GM13976 (cell line): ENCODE measurements at regions not wholly inside any gene's neighbourhood (a gene's known extent, or its start where the extent isn't known, plus 50 kb on each side); places are given as distances from the start of the nearest gene placed in this dataset.

ENCODE experiments used
- DNase-seq: peaks from one replicate; pipeline ENCODE4 v3.0.0; 2012; ENCODE audit warnings: low spot score
- in situ Hi-C: fragments of 300-500 bp; cut with MboI; formaldehyde crosslinking; loops from one replicate; pipeline ENCODE4 v1.12.0; 2022; ENCODE audit warnings: low sequenced_read_pairs, mixed read lengths, inconsistent platforms; ENCODE audit not compliant: unreplicated experiment
- TF ChIP-seq, protein P1 (sequence below): IDR thresholded peaks from 2 replicates; pipeline ENCODE4 v1.5.1; 2012; ENCODE audit warnings: borderline replicate concordance, mild to moderate bottlenecking; ENCODE audit not compliant: insufficient read depth; ENCODE audit errors: extremely low read depth, missing control alignments, control extremely low read depth

DNA sequence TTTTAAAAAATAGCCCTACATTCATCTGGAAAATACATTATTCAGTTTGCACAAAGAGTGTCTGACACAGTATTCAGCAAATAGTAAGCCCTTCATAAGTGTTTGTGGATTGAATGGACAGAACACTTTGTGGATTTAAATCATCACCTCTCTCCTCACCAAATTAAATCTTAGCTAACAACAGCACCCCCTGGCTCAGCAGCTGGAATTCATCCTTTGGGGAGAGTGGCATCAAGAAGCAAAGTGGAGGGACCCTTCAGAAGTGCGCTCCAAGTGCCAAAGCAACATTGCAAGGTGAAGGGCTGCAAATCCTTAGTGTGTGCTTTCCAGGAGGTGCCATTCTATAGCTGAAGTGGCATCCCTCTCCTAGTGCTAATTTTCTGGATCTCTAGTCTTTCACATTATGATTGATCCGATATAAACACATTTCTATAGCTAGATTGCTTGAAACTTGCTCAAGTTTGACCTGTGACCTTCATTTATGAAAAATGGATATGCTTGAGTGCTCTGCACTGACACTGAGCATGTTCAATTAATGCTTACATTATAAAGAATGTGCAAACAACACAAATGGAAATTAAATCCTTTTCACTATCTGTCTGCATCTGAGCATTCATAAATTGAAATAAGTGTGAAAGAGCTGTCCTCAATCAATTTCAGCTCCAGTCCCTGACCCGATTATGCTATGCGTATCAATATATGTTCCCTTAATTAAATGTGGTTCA is 891.7 kb downstream of the C6orf118 start:
- TF ChIP-seq, protein P1, sequence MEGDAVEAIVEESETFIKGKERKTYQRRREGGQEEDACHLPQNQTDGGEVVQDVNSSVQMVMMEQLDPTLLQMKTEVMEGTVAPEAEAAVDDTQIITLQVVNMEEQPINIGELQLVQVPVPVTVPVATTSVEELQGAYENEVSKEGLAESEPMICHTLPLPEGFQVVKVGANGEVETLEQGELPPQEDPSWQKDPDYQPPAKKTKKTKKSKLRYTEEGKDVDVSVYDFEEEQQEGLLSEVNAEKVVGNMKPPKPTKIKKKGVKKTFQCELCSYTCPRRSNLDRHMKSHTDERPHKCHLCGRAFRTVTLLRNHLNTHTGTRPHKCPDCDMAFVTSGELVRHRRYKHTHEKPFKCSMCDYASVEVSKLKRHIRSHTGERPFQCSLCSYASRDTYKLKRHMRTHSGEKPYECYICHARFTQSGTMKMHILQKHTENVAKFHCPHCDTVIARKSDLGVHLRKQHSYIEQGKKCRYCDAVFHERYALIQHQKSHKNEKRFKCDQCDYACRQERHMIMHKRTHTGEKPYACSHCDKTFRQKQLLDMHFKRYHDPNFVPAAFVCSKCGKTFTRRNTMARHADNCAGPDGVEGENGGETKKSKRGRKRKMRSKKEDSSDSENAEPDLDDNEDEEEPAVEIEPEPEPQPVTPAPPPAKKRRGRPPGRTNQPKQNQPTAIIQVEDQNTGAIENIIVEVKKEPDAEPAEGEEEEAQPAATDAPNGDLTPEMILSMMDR: no peak
- in situ Hi-C loops: no loop called here
- DNase-seq: no peak

GRCh38 chr6:164415832-164416563 is 893.4 kb downstream of the C6orf118 start:
- TF ChIP-seq, protein P1: no peak
- no peak for DNase-seq
- in situ Hi-C loops: no loop called here

DNA sequence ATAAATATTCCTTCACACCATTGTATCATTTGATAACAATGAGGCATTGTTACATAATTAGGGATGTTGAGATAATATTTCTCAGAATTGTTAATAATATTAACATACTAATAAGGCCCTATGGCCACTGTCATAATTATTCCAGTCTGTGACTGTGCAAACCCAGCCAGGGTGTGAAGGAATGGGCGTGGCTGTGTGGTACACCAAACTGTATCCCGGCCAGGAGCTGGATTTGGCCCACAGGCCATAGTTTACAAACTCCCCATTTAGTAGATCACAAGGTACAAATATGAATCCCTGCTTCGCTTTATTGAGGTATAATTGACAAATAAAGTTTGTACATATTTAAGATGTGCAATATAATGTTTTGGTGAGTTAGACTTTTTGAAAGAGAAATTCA is 894.7 kb downstream of the C6orf118 start:
- DNase-seq: no peak
- in situ Hi-C loops: no loop called here
- TF ChIP-seq, protein P1: no peak

DNA sequence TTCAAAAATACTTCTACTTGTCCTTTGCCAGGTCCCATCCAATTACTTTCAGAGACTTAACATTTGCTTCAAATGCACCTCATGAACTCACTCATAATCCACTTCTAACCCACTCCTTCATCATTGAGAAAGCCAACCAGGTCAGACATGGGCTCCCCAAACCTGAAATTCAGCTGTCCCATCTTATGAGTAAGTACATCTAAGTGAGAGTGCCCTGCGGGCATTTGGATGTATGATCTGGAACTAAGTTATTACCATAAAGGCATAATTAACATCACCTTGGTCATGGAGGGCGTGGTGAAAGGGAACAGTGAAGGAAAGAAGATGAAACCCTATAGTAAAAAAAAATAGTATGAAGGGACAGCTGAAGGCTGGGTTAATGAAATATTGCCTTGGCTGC is 896.8 kb downstream of the C6orf118 start:
- DNase-seq: no peak
- in situ Hi-C loops: no loop called here
- TF ChIP-seq, protein P1: no peak

DNA sequence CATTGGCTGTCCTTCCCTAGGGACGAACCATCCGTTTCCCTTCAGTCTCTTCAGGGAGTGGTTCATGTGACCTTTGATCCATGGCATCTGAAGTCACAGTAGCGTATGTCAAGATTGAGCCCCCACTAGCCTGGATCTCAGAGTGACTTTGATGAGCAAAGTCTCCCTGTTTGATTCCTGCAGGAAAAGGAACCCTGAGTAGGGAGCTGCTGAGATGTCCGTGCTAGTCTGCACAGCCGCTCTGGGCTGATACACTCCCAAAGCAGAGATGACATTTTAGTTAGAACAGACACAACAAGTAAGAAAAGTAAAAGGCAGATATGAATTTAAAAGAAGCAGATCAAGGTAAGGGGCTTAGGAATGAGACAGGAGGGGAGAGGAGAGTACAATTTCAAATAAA is 899.4 kb downstream of the C6orf118 start:
- in situ Hi-C loops: no loop called here

DNA sequence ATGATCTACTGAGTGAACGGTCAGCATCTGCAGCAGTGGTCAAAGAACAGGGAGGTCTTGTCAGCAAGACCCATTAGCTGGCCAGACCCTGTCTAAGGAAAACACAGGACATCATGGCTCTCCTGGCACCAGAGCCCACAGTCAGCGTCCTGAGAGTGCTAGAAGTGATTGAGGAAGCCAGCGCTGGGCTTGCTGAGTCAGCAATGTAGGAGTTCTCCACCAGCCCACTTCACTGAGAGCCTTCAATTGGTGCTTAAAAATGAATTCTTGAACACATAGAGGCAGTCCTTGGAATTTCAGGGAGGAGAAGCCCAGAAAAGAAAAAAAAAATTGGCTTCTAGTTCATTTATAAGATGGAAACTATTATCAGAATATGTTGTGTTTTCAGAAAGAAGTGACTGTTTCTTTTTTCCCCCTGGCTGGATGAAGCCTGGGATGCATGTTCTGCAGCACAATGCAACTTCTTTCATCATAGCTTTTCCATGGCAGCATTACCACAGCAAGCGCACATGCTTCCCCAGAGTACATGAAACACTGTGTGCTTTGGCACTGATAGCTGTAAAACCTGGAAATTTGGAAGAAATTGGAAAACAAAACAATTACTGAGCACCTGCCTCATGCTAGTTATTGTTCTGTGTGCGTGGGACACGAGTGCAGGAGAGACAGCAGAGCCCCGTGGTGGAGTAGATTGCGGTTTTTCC is 899.9 kb downstream of the C6orf118 start:
- no peak for DNase-seq
- TF ChIP-seq, protein P1: no peak

More for the DNA sequence above, 899.4 kb downstream of the C6orf118 start:
- no peak for DNase-seq
- TF ChIP-seq, protein P1: no peak

More for the DNA sequence above, 899.9 kb downstream of the C6orf118 start:
- in situ Hi-C loops: no loop called here
